ENCODE measurements at regions not wholly inside any gene's neighbourhood (a gene's known extent, or its start where the extent isn't known, plus 50 kb on each side); places are given as distances from the start of the nearest gene placed in this dataset.

DNA sequence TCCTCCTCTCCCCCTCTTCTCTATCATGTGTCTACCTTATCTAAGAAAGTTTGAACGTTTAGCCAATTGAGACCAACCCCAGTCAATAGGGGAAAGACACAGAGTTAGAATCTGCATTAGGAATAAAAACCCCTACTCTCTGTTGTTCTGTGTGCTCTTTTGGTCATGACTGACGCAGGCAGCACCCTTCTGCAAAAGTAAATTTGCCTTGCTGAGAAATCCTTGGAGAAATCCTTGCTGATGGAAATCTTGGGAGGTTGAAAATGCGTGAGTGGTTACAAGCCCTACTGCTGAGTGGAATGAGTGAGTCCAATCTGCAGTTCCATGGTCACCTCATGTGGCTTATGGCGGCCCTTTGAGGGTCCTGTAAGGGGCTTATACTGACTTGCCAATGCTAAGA, 145.2 kb downstream of the AASDHPPT start:
- TF ChIP-seq MTA2 (IDR thresholded peaks at IDR 0.05; ENCODE audit: low read depth): no peak
- 0 out of 2 replicates have a peak, but pooled peaks have one; percentile 58 for TF ChIP-seq ZNF561 (CRISPR knock-in tag; conservative IDR thresholded peaks at IDR 0.05)
- TF ChIP-seq, protein P1, sequence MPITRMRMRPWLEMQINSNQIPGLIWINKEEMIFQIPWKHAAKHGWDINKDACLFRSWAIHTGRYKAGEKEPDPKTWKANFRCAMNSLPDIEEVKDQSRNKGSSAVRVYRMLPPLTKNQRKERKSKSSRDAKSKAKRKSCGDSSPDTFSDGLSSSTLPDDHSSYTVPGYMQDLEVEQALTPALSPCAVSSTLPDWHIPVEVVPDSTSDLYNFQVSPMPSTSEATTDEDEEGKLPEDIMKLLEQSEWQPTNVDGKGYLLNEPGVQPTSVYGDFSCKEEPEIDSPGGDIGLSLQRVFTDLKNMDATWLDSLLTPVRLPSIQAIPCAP (CRISPR knock-in tag; IDR thresholded peaks at IDR 0.05; ENCODE audit: borderline replicate concordance): no peak
- TF ChIP-seq CBX3 (IDR thresholded peaks at IDR 0.05; ENCODE audit: borderline replicate concordance in 1 of 2, low read length in 2 of 2): 0 out of 3 replicates have a peak, but pooled peaks of 1 of the 2 experiments have one; percentile 23
- no peak for TF ChIP-seq CAMTA2 (CRISPR knock-in tag; conservative IDR thresholded peaks at IDR 0.05)
- H3K9me3 ChIP-seq (replicated peaks; ENCODE audit: control insufficient read depth, insufficient read depth, low read depth, low read length): peaks cover 3% of the 10 kb centered on the region
- no peaks in the 10 kb centered on the region for H3K79me2 ChIP-seq (ENCODE audit: control insufficient read depth, insufficient read depth, low read length)
- FAIRE-seq: no peak
- BruUV-seq (replicated peaks): no TSS peak
- 0% methylated on average over 4 of the region's 4 CpGs for WGBS (ENCODE audit: insufficient coverage, low coverage, missing lambda C conversion rate)
- H3K4me2 ChIP-seq (ENCODE audit: insufficient read depth, low read length): no peak overlapping the region
- DNase-seq (ENCODE audit: extremely low read depth in 1 of 4, low spot score in 3 of 4): no peak
- H3K27me3 ChIP-seq (ENCODE audit: control insufficient read depth in 2 of 2, insufficient read depth in 2 of 2, low read length in 2 of 2): no peaks in the 10 kb centered on the region
- in situ Hi-C loops (cut with MboI): no loop called here
- ChIA-PET POLR2A (no interaction called here), CTCF (ENCODE audit: low intra/inter-chr PET ratio) (no interaction called here)
- no peaks in the 10 kb centered on the region for H3K36me3 ChIP-seq (ENCODE audit: control insufficient read depth, insufficient read depth, low read length)
- H4K20me1 ChIP-seq (replicated peaks; ENCODE audit: control insufficient read depth, insufficient read depth, low read length): no peaks in the 10 kb centered on the region
- no peak overlapping the region for H3K9ac ChIP-seq (ENCODE audit: insufficient read depth in 1 of 2, low read depth in 2 of 2, low read length in 2 of 2)
- no peaks in the 10 kb centered on the region for H3K4me1 ChIP-seq (replicated peaks in 1 of 2; ENCODE audit: control insufficient read depth in 2 of 2, insufficient read depth in 2 of 2, low read length in 2 of 2)
- H3K9me1 ChIP-seq (ENCODE audit: control insufficient read depth, insufficient read depth, low read length): no peaks in the 10 kb centered on the region
- no peak overlapping the region for H2AFZ ChIP-seq (ENCODE audit: low read depth, low read length)
- no peak overlapping the region for H3K27ac ChIP-seq (ENCODE audit: extremely low read depth, low read depth, low read length)
- intact Hi-C loops (cut with micrococcal nuclease): no loop called here
- no peak overlapping the region for H3K4me3 ChIP-seq
- no peak for ATAC-seq

DNA sequence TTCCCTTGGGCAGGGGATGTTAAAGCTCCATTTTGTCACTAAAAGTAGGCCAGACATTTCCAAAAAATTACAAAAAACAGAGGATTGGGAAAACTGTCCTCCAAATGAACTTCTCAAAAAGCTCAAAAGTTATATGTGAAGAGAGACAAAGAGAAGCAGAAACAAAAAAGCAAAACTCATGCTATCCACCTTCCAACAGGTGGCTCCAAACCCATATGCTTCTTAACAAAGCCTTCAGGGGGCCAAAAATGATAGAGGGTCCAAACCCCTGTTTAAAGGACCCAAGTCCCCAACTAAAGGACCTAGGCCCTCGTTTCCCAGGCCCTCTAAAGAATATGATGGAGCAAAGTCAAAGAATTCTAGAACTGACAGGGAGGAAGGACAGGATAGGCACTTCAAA, 146.7 kb downstream of the AASDHPPT start:
- H3K79me2 ChIP-seq (ENCODE audit: control insufficient read depth, insufficient read depth, low read length): no peaks in the 10 kb centered on the region
- ChIA-PET CTCF (ENCODE audit: low intra/inter-chr PET ratio) (no interaction called here), POLR2A (no interaction called here)
- ATAC-seq (no peak), FAIRE-seq (no peak), DNase-seq (ENCODE audit: extremely low read depth in 1 of 4, low spot score in 3 of 4) (no peak)
- in situ Hi-C loops (cut with MboI) (no loop called here), intact Hi-C loops (cut with micrococcal nuclease) (no loop called here)
- H3K4me2 ChIP-seq (ENCODE audit: insufficient read depth, low read length): no peak overlapping the region
- no peaks in the 10 kb centered on the region for H4K20me1 ChIP-seq (replicated peaks; ENCODE audit: control insufficient read depth, insufficient read depth, low read length)
- H2AFZ ChIP-seq (ENCODE audit: low read depth, low read length): no peak overlapping the region
- H3K9me3 ChIP-seq (replicated peaks; ENCODE audit: control insufficient read depth, insufficient read depth, low read depth, low read length): peaks cover 3% of the 10 kb centered on the region; the same call in 1 of the 2 replicates
- no peaks in the 10 kb centered on the region for H3K4me1 ChIP-seq (replicated peaks in 1 of 2; ENCODE audit: control insufficient read depth in 2 of 2, insufficient read depth in 2 of 2, low read length in 2 of 2)
- no peaks in the 10 kb centered on the region for H3K9me1 ChIP-seq (ENCODE audit: control insufficient read depth, insufficient read depth, low read length)
- WGBS (ENCODE audit: insufficient coverage, low coverage, missing lambda C conversion rate): no CpG with 5 or more reads among the region's 1 CpG
- BruUV-seq (replicated peaks): no TSS peak
- H3K27me3 ChIP-seq (ENCODE audit: control insufficient read depth in 2 of 2, insufficient read depth in 2 of 2, low read length in 2 of 2): no peaks in the 10 kb centered on the region
- H3K36me3 ChIP-seq (ENCODE audit: control insufficient read depth, insufficient read depth, low read length): no peaks in the 10 kb centered on the region
- no peak overlapping the region for H3K27ac ChIP-seq (ENCODE audit: extremely low read depth, low read depth, low read length)
- H3K9ac ChIP-seq (ENCODE audit: insufficient read depth in 1 of 2, low read depth in 2 of 2, low read length in 2 of 2): no peak overlapping the region
- H3K4me3 ChIP-seq: no peak overlapping the region
- TF ChIP-seq, protein P2, sequence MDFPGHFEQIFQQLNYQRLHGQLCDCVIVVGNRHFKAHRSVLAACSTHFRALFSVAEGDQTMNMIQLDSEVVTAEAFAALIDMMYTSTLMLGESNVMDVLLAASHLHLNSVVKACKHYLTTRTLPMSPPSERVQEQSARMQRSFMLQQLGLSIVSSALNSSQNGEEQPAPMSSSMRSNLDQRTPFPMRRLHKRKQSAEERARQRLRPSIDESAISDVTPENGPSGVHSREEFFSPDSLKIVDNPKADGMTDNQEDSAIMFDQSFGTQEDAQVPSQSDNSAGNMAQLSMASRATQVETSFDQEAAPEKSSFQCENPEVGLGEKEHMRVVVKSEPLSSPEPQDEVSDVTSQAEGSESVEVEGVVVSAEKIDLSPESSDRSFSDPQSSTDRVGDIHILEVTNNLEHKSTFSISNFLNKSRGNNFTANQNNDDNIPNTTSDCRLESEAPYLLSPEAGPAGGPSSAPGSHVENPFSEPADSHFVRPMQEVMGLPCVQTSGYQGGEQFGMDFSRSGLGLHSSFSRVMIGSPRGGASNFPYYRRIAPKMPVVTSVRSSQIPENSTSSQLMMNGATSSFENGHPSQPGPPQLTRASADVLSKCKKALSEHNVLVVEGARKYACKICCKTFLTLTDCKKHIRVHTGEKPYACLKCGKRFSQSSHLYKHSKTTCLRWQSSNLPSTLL (IDR thresholded peaks at IDR 0.05): no peak
- TF ChIP-seq NFRKB (IDR thresholded peaks at IDR 0.05; ENCODE audit: low read depth) (no peak), MTF1 (CRISPR knock-in tag; IDR thresholded peaks at IDR 0.05; ENCODE audit: borderline replicate concordance) (no peak), HCFC1 (IDR thresholded peaks at IDR 0.05; ENCODE audit: low read depth, low read length) (no peak), SAFB (IDR thresholded peaks at IDR 0.05; ENCODE audit: borderline replicate concordance, low read depth, low read length) (no peak), MYC (IDR thresholded peaks at IDR 0.05; ENCODE audit: low read depth, low read length) (no peak), MYC (CRISPR knock-in tag; IDR thresholded peaks at IDR 0.05; ENCODE audit: borderline replicate concordance, low read depth) (no peak), ADNP (tag; IDR thresholded peaks at IDR 0.05) (no peak), HMG20B (CRISPR knock-in tag; IDR thresholded peaks at IDR 0.05) (no peak), NR1H2 (CRISPR knock-in tag; IDR thresholded peaks at IDR 0.05) (no peak), SMARCA4 (IDR thresholded peaks at IDR 0.05) (no peak)

Data from K562 (cell line).